Fibroblast of the aortic adventitia (primary cell): ENCODE measurements at regions not wholly inside any gene's neighbourhood (a gene's known extent, or its start where the extent isn't known, plus 50 kb on each side); places are given as distances from the start of the nearest gene placed in this dataset.
A peak's percentile ranks its signal among the peaks of the same experiment; 100 is the strongest.

Source experiments
- DNase-seq: peaks from one replicate; pipeline ENCODE4 v3.0.0-alpha.2; 2010; ENCODE audit warnings: low read depth
- H3K4me3 ChIP-seq: 2 replicates; pipeline ENCODE4 v1.5.1; 2011; ENCODE audit warnings: low read depth, mild to moderate bottlenecking, control low read depth, low read length, moderate library complexity
- CTCF ChIP-seq: IDR thresholded peaks from 2 replicates; pipeline ENCODE4 v1.5.1; 2011; ENCODE audit warnings: mild to moderate bottlenecking, low read length, control low read depth, inconsistent platforms; ENCODE audit not compliant: insufficient read depth

- DNase-seq: no peak
- no peak overlapping the region for H3K4me3 ChIP-seq
- no peak for TF ChIP-seq CTCF
Measured at GRCh38 chr5:96329886-96330529, 103.0 kb downstream of the PCSK1 start.

- no peak for DNase-seq
- TF ChIP-seq CTCF: no peak
- H3K4me3 ChIP-seq: no peak overlapping the region
Measured at GRCh38 chr5:96329289-96329688, 103.8 kb downstream of the PCSK1 start.

- TF ChIP-seq CTCF: no peak
- no peak overlapping the region for H3K4me3 ChIP-seq
- no peak for DNase-seq
Measured at GRCh38 chr5:96327722-96328121, 105.3 kb downstream of the PCSK1 start.

- H3K4me3 ChIP-seq: no peak overlapping the region
- TF ChIP-seq CTCF: no peak
- no peak for DNase-seq
Measured at GRCh38 chr5:96326902-96327301, 106.1 kb downstream of the PCSK1 start.

GRCh38 chr5:96324708-96325107, 108.3 kb downstream of the PCSK1 start:
- H3K4me3 ChIP-seq: no peak overlapping the region
- DNase-seq: peak; percentile 88
- no peak for TF ChIP-seq CTCF

- no peak for TF ChIP-seq CTCF
- no peak overlapping the region for H3K4me3 ChIP-seq
- DNase-seq: no peak
Measured at GRCh38 chr5:96322865-96323264, 110.2 kb downstream of the PCSK1 start.

- no peak for DNase-seq
- H3K4me3 ChIP-seq: no peak overlapping the region
- no peak for TF ChIP-seq CTCF
Measured at GRCh38 chr5:96322217-96322616, 110.8 kb downstream of the PCSK1 start.
